ENCODE measurements at regions not wholly inside any gene's neighbourhood (a gene's known extent, or its start where the extent isn't known, plus 50 kb on each side); places are given as distances from the start of the nearest gene placed in this dataset.

DNA sequence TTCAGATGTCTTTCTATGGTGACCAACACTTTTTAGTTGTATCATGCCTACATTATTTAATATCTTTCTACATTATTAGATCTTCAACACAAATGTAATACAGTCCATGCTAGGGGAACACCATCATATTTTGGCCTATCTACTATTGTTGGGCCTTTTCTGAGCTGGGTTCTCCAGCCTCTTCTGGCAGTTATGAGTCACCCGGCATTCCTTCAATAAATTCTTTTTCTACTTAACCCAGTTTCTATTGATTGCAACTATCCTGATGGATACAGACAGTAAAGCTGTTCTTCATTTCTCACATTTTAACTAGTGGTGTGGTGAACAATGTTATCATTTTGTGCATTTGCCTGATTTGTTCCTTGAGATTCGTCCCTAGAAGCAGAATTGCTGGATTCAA is 529.3 kb downstream of the BNC2 start (continued):
- TF ChIP-seq, protein P1, sequence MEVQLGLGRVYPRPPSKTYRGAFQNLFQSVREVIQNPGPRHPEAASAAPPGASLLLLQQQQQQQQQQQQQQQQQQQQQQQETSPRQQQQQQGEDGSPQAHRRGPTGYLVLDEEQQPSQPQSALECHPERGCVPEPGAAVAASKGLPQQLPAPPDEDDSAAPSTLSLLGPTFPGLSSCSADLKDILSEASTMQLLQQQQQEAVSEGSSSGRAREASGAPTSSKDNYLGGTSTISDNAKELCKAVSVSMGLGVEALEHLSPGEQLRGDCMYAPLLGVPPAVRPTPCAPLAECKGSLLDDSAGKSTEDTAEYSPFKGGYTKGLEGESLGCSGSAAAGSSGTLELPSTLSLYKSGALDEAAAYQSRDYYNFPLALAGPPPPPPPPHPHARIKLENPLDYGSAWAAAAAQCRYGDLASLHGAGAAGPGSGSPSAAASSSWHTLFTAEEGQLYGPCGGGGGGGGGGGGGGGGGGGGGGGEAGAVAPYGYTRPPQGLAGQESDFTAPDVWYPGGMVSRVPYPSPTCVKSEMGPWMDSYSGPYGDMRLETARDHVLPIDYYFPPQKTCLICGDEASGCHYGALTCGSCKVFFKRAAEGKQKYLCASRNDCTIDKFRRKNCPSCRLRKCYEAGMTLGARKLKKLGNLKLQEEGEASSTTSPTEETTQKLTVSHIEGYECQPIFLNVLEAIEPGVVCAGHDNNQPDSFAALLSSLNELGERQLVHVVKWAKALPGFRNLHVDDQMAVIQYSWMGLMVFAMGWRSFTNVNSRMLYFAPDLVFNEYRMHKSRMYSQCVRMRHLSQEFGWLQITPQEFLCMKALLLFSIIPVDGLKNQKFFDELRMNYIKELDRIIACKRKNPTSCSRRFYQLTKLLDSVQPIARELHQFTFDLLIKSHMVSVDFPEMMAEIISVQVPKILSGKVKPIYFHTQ (CRISPR knock-in tag; IDR thresholded peaks at IDR 0.05), result no peak
- TF ChIP-seq, protein P2, sequence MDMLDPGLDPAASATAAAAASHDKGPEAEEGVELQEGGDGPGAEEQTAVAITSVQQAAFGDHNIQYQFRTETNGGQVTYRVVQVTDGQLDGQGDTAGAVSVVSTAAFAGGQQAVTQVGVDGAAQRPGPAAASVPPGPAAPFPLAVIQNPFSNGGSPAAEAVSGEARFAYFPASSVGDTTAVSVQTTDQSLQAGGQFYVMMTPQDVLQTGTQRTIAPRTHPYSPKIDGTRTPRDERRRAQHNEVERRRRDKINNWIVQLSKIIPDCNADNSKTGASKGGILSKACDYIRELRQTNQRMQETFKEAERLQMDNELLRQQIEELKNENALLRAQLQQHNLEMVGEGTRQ (CRISPR knock-in tag; IDR thresholded peaks at IDR 0.05), result no peak
- no peak for TF ChIP-seq GTF2I (CRISPR knock-in tag; conservative IDR thresholded peaks at IDR 0.05)
- TF ChIP-seq, protein P3, sequence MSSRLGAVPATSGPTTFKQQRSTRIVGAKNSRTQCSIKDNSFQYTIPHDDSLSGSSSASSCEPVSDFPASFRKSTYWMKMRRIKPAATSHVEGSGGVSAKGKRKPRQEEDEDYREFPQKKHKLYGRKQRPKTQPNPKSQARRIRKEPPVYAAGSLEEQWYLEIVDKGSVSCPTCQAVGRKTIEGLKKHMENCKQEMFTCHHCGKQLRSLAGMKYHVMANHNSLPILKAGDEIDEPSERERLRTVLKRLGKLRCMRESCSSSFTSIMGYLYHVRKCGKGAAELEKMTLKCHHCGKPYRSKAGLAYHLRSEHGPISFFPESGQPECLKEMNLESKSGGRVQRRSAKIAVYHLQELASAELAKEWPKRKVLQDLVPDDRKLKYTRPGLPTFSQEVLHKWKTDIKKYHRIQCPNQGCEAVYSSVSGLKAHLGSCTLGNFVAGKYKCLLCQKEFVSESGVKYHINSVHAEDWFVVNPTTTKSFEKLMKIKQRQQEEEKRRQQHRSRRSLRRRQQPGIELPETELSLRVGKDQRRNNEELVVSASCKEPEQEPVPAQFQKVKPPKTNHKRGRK (CRISPR knock-in tag; IDR thresholded peaks at IDR 0.05; ENCODE audit: borderline replicate concordance), result no peak
- TF ChIP-seq GABPB1 (CRISPR knock-in tag; IDR thresholded peaks at IDR 0.05), result no peak
- TF ChIP-seq, protein P4, sequence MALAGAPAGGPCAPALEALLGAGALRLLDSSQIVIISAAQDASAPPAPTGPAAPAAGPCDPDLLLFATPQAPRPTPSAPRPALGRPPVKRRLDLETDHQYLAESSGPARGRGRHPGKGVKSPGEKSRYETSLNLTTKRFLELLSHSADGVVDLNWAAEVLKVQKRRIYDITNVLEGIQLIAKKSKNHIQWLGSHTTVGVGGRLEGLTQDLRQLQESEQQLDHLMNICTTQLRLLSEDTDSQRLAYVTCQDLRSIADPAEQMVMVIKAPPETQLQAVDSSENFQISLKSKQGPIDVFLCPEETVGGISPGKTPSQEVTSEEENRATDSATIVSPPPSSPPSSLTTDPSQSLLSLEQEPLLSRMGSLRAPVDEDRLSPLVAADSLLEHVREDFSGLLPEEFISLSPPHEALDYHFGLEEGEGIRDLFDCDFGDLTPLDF (CRISPR knock-in tag; IDR thresholded peaks at IDR 0.05), result no peak
- TF ChIP-seq, protein P5, sequence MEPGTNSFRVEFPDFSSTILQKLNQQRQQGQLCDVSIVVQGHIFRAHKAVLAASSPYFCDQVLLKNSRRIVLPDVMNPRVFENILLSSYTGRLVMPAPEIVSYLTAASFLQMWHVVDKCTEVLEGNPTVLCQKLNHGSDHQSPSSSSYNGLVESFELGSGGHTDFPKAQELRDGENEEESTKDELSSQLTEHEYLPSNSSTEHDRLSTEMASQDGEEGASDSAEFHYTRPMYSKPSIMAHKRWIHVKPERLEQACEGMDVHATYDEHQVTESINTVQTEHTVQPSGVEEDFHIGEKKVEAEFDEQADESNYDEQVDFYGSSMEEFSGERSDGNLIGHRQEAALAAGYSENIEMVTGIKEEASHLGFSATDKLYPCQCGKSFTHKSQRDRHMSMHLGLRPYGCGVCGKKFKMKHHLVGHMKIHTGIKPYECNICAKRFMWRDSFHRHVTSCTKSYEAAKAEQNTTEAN (CRISPR knock-in tag; IDR thresholded peaks at IDR 0.05), result no peak
- no peak for TF ChIP-seq MXD4 (CRISPR knock-in tag; IDR thresholded peaks at IDR 0.05; ENCODE audit: borderline replicate concordance)
- TF ChIP-seq, protein P6, sequence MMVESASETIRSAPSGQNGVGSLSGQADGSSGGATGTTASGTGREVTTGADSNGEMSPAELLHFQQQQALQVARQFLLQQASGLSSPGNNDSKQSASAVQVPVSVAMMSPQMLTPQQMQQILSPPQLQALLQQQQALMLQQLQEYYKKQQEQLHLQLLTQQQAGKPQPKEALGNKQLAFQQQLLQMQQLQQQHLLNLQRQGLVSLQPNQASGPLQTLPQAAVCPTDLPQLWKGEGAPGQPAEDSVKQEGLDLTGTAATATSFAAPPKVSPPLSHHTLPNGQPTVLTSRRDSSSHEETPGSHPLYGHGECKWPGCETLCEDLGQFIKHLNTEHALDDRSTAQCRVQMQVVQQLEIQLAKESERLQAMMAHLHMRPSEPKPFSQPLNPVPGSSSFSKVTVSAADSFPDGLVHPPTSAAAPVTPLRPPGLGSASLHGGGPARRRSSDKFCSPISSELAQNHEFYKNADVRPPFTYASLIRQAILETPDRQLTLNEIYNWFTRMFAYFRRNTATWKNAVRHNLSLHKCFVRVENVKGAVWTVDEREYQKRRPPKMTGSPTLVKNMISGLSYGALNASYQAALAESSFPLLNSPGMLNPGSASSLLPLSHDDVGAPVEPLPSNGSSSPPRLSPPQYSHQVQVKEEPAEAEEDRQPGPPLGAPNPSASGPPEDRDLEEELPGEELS (CRISPR knock-in tag; IDR thresholded peaks at IDR 0.05), result no peak
- TF ChIP-seq, protein P7, sequence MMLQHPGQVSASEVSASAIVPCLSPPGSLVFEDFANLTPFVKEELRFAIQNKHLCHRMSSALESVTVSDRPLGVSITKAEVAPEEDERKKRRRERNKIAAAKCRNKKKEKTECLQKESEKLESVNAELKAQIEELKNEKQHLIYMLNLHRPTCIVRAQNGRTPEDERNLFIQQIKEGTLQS (CRISPR knock-in tag; conservative IDR thresholded peaks at IDR 0.05), result no peak
- TF ChIP-seq ZBTB21 (CRISPR knock-in tag; IDR thresholded peaks at IDR 0.05; ENCODE audit: borderline replicate concordance), result no peak
- TF ChIP-seq ZNF671 (CRISPR knock-in tag; IDR thresholded peaks at IDR 0.05), result no peak
- TF ChIP-seq, protein P8, sequence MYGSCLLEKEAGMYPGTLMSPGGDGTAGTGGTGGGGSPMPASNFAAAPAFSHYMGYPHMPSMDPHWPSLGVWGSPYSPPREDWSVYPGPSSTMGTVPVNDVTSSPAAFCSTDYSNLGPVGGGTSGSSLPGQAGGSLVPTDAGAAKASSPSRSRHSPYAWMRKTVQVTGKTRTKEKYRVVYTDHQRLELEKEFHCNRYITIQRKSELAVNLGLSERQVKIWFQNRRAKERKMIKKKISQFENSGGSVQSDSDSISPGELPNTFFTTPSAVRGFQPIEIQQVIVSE (CRISPR knock-in tag; IDR thresholded peaks at IDR 0.05; ENCODE audit: borderline replicate concordance), result no peak

DNA sequence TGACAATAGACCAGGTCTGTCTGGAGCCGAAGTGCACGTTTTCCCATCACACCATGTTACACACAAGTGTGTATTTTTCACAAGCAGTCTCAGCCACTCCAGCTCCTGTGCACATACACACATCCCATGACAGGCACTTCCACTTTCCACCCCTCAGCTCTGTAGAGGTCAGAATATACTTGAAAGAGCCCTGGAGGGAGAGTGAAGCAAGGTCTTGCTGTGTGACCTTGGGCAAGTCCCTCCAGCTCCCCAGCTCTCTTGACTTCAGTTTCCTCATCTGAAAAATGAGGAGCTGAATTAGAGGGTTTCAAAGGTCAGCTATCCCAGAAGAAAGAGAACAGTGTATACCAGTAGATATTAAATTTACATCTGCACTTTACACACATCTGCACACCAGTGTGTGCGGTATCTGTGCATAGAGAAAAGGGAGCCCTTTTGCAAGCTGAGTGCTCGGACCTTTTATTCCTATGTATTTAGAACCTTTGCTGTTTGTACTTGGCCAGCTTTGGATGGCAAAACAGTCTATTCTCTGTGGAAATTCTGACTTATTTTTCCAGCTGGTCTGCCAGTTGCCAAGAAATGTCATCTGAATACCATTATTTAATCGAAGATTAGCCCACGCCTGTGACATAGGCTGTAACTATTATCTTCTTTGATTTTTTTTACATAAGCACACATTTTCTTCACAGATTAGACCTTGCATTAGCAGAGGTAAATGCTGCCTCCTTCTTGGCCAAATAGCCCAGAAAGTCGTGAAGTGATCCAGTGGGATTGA is 528.0 kb downstream of the BNC2 start:
- H3K36me3 Mint-ChIP-seq, result no peaks in the 10 kb centered on the region
- ChIA-PET POLR2A (interaction anchor here (0.6 kb wide), 1 partner anchor 507 kb away, joined by 3 read pairs; no protein-coding TSS in a partner anchor), CTCF (no interaction called here)
- DNase-seq (ENCODE audit: low spot score), result no peak
- H3K27me3 Mint-ChIP-seq (ENCODE audit: low read depth), result no peaks in the 10 kb centered on the region; the same call in 1 of the 2 replicates
- no peak overlapping the region for H3K4me3 Mint-ChIP-seq
- no peaks in the 10 kb centered on the region for H3K9me3 Mint-ChIP-seq
- H3K27ac Mint-ChIP-seq, result no peak overlapping the region
- peaks cover 6% of the 10 kb centered on the region for H3K4me1 Mint-ChIP-seq
- no peak for ATAC-seq
- TF ChIP-seq HMGA2 (CRISPR knock-in tag; IDR thresholded peaks at IDR 0.05) (no peak), OVOL2 (CRISPR knock-in tag; IDR thresholded peaks at IDR 0.05; ENCODE audit: borderline replicate concordance) (no peak), ZNF138 (CRISPR knock-in tag; conservative IDR thresholded peaks at IDR 0.05) (no peak)
- TF ChIP-seq, protein P9, sequence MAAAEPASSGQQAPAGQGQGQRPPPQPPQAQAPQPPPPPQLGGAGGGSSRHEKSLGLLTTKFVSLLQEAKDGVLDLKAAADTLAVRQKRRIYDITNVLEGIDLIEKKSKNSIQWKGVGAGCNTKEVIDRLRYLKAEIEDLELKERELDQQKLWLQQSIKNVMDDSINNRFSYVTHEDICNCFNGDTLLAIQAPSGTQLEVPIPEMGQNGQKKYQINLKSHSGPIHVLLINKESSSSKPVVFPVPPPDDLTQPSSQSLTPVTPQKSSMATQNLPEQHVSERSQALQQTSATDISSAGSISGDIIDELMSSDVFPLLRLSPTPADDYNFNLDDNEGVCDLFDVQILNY (CRISPR knock-in tag; IDR thresholded peaks at IDR 0.05), result no peak
- TF ChIP-seq, protein P10, sequence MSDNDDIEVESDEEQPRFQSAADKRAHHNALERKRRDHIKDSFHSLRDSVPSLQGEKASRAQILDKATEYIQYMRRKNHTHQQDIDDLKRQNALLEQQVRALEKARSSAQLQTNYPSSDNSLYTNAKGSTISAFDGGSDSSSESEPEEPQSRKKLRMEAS (CRISPR knock-in tag; IDR thresholded peaks at IDR 0.05), result no peak
- TF ChIP-seq, protein P11, sequence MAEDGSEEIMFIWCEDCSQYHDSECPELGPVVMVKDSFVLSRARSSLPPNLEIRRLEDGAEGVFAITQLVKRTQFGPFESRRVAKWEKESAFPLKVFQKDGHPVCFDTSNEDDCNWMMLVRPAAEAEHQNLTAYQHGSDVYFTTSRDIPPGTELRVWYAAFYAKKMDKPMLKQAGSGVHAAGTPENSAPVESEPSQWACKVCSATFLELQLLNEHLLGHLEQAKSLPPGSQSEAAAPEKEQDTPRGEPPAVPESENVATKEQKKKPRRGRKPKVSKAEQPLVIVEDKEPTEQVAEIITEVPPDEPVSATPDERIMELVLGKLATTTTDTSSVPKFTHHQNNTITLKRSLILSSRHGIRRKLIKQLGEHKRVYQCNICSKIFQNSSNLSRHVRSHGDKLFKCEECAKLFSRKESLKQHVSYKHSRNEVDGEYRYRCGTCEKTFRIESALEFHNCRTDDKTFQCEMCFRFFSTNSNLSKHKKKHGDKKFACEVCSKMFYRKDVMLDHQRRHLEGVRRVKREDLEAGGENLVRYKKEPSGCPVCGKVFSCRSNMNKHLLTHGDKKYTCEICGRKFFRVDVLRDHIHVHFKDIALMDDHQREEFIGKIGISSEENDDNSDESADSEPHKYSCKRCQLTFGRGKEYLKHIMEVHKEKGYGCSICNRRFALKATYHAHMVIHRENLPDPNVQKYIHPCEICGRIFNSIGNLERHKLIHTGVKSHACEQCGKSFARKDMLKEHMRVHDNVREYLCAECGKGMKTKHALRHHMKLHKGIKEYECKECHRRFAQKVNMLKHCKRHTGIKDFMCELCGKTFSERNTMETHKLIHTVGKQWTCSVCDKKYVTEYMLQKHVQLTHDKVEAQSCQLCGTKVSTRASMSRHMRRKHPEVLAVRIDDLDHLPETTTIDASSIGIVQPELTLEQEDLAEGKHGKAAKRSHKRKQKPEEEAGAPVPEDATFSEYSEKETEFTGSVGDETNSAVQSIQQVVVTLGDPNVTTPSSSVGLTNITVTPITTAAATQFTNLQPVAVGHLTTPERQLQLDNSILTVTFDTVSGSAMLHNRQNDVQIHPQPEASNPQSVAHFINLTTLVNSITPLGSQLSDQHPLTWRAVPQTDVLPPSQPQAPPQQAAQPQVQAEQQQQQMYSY (CRISPR knock-in tag; IDR thresholded peaks at IDR 0.05), result no peak
